ENCODE measurements at regions not wholly inside any gene's neighbourhood (a gene's known extent, or its start where the extent isn't known, plus 50 kb on each side); places are given as distances from the start of the nearest gene placed in this dataset.

DNA sequence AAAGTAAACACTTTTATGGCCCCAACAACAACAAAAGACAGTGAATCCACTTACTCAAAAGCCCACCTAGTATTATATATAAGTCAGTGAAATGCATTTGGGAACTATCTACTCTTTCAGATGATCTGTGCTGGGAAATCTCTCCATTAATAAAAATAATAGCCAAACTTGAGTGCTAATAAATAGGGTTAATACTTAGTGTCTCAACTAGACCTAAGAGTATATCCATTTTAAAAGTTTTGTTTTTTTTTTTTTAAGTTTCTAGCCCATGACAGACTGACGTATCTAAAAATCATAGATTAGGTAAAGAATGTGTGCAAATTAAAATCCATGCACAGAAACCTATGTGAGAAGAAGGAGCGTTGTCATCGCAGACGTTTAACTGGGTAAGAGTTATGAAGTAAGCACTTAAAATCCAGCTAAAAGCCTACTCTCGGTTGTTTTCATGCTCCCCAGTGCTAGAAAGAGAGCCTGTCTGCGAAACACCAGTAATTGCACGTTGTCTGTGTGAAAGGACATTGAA lies 83.4 kb upstream of the PELI1 start:
- peak overlapping the region; percentile 91 for H3K27ac ChIP-seq
- no peaks in the 10 kb centered on the region for H3K27me3 ChIP-seq
- H3K9me3 ChIP-seq: no peaks in the 10 kb centered on the region
- TF ChIP-seq, protein P1, sequence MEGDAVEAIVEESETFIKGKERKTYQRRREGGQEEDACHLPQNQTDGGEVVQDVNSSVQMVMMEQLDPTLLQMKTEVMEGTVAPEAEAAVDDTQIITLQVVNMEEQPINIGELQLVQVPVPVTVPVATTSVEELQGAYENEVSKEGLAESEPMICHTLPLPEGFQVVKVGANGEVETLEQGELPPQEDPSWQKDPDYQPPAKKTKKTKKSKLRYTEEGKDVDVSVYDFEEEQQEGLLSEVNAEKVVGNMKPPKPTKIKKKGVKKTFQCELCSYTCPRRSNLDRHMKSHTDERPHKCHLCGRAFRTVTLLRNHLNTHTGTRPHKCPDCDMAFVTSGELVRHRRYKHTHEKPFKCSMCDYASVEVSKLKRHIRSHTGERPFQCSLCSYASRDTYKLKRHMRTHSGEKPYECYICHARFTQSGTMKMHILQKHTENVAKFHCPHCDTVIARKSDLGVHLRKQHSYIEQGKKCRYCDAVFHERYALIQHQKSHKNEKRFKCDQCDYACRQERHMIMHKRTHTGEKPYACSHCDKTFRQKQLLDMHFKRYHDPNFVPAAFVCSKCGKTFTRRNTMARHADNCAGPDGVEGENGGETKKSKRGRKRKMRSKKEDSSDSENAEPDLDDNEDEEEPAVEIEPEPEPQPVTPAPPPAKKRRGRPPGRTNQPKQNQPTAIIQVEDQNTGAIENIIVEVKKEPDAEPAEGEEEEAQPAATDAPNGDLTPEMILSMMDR (IDR thresholded peaks at IDR 0.05): no peak
- peaks cover 68 to 71% of the 10 kb centered on the region in 2 experiments for H3K4me1 ChIP-seq (ENCODE audit: control insufficient read depth in 1 of 2, insufficient read depth in 1 of 2, low read depth in 1 of 2, low read length in 1 of 2)
- peak overlapping the region; percentile 66 to 70 for H3K4me3 ChIP-seq (ENCODE audit: low read depth in 1 of 2, low read length in 1 of 2)
- no peaks in the 10 kb centered on the region for H3K36me3 ChIP-seq

- TF ChIP-seq, protein P1 (IDR thresholded peaks at IDR 0.05): peak; percentile 72
- Histone ChIP-seq H3K4me1 (ENCODE audit: control insufficient read depth in 1 of 2, insufficient read depth in 1 of 2, low read depth in 1 of 2, low read length in 1 of 2) (peaks cover 63 to 65% of the 10 kb centered on the region in 2 experiments), H3K4me3 (ENCODE audit: low read depth in 1 of 2, low read length in 1 of 2) (peak overlapping the region; percentile 66 to 70), H3K27me3 (no peaks in the 10 kb centered on the region), H3K36me3 (no peaks in the 10 kb centered on the region), H3K27ac (peak overlapping the region; percentile 91), H3K9me3 (no peaks in the 10 kb centered on the region)
These were observed 84.0 kb upstream of the PELI1 start for GRCh38 chr2:64228126-64228678.

- peaks cover 56 to 58% of the 10 kb centered on the region in 2 experiments for H3K4me1 ChIP-seq (ENCODE audit: control insufficient read depth in 1 of 2, insufficient read depth in 1 of 2, low read depth in 1 of 2, low read length in 1 of 2)
- peak overlapping the region; percentile 91 for H3K27ac ChIP-seq
- peak overlapping the region; percentile 66 to 70 for H3K4me3 ChIP-seq (ENCODE audit: low read depth in 1 of 2, low read length in 1 of 2)
- H3K36me3 ChIP-seq: no peaks in the 10 kb centered on the region
- no peaks in the 10 kb centered on the region for H3K27me3 ChIP-seq
- TF ChIP-seq, protein P1 (IDR thresholded peaks at IDR 0.05): no peak
- no peaks in the 10 kb centered on the region for H3K9me3 ChIP-seq
These were observed 84.7 kb upstream of the PELI1 start for GRCh38 chr2:64228918-64229317.

GRCh38 chr2:64230540-64230939 lies 86.3 kb upstream of the PELI1 start:
- Histone ChIP-seq H3K27me3 (no peaks in the 10 kb centered on the region), H3K36me3 (no peaks in the 10 kb centered on the region), H3K27ac (peak overlapping the region; percentile 91), H3K4me1 (ENCODE audit: control insufficient read depth in 1 of 2, insufficient read depth in 1 of 2, low read depth in 1 of 2, low read length in 1 of 2) (peaks cover 51 to 55% of the 10 kb centered on the region in 2 experiments), H3K9me3 (no peaks in the 10 kb centered on the region), H3K4me3 (ENCODE audit: low read depth in 1 of 2, low read length in 1 of 2) (no peak overlapping the region)
- TF ChIP-seq, protein P1 (IDR thresholded peaks at IDR 0.05): no peak

- TF ChIP-seq, protein P1 (IDR thresholded peaks at IDR 0.05): no peak
- Histone ChIP-seq H3K9me3 (no peaks in the 10 kb centered on the region), H3K36me3 (no peaks in the 10 kb centered on the region), H3K4me3 (ENCODE audit: low read depth in 1 of 2, low read length in 1 of 2) (no peak overlapping the region), H3K27ac (no peak overlapping the region), H3K27me3 (no peaks in the 10 kb centered on the region), H3K4me1 (ENCODE audit: control insufficient read depth in 1 of 2, insufficient read depth in 1 of 2, low read depth in 1 of 2, low read length in 1 of 2) (peaks cover 44 to 49% of the 10 kb centered on the region in 2 experiments)
These were observed 88.0 kb upstream of the PELI1 start for GRCh38 chr2:64232266-64232665.
